Islet of Langerhans (tissue), 1 donor: ENCODE measurements at regions not wholly inside any gene's neighbourhood (a gene's known extent, or its start where the extent isn't known, plus 50 kb on each side); places are given as distances from the start of the nearest gene placed in this dataset.

Experiments used
- FAIRE-seq: peaks from one replicate; lab custom pipeline; 2011; peaks lifted over from hg19 to GRCh38; lab: Jason Lieb, UNC

DNA sequence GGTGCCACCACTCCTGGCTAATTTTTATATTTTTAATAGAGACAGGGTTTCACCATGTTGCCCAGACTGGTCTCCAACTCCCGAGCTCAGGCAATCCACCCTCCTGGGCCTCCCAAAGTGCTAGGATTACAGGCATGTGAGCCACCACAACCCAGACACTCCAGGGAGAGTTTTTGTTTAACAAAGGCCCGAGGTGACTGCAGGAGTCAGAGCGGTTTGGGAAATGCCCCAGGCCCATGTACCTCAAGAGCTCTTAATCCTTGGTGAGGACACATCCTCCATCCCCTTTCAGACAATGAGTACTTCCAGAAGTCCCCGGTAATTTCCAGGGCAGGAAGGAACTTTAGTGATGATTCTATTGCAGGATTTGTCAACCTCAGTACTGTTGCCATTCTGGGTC is 176.0 kb downstream of the ESRRB start:
- no peak for FAIRE-seq

- FAIRE-seq = no peak
Measured at GRCh38 chr14:76564471-76565422, 188.8 kb downstream of the ESRRB start.

DNA sequence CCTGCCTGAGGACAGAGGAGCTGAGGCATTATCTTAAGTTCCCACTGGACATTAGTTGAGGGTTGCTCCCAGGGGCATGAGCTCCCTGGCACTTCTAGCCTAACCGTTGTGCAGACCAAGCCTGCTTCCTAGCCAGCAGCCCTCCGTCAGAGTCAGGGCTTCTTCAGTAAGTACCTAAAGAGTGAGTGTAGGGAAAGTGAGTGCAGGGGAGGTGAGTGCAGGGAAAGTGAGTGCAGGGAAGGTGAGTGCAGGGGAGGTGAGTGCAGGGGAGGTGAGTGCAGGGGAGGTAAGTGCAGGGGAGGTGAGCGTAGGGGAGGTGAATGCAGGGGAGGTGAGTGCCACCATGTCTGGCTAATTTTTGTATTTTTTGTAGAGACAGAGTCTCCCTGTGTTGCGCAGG is 190.5 kb downstream of the ESRRB start:
- no peak for FAIRE-seq

GRCh38 chr14:76574416-76575095 is 186.7 kb upstream of the VASH1 start:
- no peak for FAIRE-seq

- FAIRE-seq = no peak
Measured at GRCh38 chr14:76575108-76575507, 186.2 kb upstream of the VASH1 start.

DNA sequence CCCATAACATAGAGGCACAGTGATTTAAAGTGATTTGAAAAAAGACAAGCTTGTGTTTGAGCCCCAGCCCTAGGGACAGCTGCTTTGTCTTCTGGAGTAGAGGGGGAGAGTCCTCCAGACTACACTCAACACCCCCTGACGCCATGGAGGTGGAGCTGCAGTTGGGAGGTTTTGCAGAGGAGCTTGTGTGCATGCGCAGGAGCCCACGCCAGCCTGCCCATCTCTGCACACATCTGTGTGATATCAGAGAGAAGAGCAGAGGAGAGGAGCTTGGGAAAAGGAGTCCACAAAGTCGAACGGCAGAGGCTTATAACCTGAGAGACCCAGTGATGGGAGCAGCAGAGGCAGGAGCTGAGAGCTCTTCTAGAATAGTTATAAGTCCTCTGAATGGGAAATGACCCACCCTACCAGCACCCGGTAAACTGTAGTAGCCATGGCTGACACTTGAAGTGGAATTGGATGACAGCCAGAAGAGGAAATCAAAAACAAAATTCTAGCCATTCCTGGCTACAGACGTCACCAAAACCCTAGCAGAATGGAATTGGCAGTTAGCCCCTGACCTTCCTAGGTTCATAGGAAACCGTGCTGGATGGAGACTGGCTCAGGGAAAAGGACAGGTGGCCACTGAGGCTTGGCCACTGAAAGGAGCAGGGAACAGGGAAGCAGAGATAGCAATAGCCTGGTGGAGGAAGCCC is 185.1 kb upstream of the VASH1 start:
- FAIRE-seq = no peak

GRCh38 chr14:76577090-76577489 is 184.2 kb upstream of the VASH1 start:
- no peak for FAIRE-seq

DNA sequence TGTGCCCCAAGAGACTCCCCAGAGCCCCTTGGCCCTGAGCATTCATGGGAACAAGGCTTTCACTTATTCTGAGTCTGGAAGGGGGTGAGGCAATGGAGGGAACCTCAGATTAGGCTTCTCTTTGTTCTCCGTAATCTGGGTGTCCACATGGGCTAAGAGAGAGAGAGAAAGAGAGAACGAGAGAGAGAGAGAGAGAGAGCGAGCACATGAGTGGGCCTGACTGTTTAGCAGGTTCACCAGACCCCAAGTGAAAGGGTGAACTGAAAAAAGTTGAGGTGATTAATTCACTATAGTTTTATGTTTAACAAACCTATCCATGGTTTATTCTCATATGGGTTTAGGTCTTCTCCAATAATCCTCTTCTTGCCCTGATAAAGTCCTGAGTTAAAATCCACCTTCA is 183.4 kb upstream of the VASH1 start:
- FAIRE-seq = no peak

DNA sequence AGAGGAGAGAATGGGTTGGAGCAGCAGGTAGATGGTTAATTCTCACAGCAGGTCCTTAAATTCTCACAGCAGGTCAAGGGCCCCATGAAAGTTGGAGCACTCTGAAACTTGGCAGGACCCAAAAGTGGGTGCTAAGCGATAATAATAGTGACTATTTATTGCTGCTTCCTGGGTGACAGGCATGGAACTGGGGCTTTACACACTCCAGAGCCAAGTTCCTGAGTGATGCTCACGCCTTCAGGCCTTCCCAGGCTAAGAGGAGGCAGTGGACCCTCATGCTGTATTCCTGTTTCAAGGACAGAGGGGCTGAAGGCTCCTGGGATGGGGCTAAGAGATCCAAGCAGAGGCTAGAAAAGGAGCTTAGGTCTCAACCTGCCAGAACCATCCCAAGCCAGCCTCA is 180.9 kb upstream of the VASH1 start:
- FAIRE-seq = no peak

GRCh38 chr14:76580967-76581366 is 180.3 kb upstream of the VASH1 start:
- no peak for FAIRE-seq

DNA sequence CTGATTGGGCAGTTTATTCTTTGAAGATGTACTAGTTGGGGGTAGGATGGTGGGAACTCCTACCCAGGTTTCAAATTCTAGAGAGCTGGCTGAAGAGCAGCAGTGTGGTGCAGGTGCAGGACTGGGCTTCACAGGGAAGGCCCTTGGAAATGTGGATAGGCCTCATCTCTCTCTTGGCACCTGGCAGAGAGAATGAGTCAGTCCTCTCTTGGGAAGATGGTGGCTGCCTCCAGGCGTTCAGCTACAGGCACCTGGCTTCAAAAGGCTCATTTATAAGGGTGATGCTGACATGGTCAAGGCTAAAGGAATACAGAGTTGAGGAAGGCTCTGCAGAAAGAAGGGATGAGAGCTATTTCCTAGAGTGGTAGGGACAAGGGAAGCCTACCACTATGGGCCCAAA is 179.7 kb upstream of the VASH1 start:
- no peak for FAIRE-seq

DNA sequence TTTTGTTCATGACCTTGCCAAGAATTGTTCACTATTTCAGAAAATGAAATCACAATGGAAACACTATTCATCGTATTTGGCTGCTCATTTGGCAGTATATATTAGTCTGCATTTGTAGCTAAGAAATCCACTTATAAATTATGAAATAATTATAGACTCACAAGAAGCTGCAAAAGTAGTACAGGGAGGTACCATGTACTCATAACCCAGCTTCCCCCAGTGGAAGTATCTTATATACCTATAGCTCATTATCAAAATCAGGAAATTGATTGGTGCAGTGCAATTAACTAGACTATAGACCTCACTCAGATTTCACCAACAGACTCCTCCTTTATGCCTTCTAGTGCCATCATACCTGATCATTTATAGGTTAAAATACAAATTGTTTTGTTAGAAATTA is 178.8 kb upstream of the VASH1 start:
- FAIRE-seq = no peak

GRCh38 chr14:76583174-76583573 is 178.1 kb upstream of the VASH1 start:
- FAIRE-seq = no peak

DNA sequence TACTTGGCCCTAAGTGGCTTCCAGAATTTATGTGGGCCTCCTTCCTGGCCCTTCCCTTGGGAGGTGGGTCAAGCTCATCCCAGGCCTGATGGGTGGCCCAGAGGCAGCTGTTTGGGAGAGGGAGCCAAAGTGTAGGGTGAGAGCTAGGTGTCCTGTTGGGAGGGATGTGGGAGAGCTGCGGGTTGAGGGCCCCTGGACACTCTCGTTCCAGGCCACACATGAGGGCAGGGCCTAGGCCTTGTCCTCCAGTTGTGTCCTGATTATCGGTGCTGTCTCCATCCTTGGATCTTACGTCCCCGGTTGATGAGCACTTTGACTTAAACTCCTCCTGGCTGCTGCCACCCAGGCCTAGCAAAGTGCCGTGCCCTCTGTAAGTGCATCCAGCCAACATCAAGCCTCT is 177.5 kb upstream of the VASH1 start:
- no peak for FAIRE-seq

- FAIRE-seq = no peak
Measured at GRCh38 chr14:76584271-76584702, 177.0 kb upstream of the VASH1 start.

- no peak for FAIRE-seq
Measured at GRCh38 chr14:76585616-76586015, 175.7 kb upstream of the VASH1 start.

DNA sequence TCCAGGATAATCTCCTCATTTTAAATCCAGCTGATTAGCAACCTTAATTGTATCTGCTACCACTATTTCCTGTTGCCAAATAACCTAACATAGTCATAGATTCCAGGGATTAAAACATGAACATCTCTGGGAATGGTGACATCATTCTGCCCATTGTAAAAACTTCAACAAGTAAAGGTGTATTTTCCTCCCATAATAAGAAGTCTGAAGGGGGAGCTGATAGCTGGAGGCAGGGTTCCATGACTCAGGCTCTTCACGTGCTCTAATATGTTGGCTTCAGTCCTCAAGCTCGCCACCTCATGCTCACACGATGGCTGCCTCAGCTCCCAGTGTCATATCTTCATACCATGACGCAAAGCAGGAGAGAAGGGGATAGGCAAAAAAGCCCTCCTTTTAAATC is 172.0 kb upstream of the VASH1 start:
- no peak for FAIRE-seq

- FAIRE-seq = no peak
Measured at GRCh38 chr14:76591266-76591665, 170.0 kb upstream of the VASH1 start.

GRCh38 chr14:76595266-76595665 is 166.0 kb upstream of the VASH1 start:
- no peak for FAIRE-seq

GRCh38 chr14:76597387-76597786 is 163.9 kb upstream of the VASH1 start:
- FAIRE-seq = no peak

GRCh38 chr14:76599141-76599540 is 162.1 kb upstream of the VASH1 start:
- FAIRE-seq = no peak

- FAIRE-seq = no peak
Measured at GRCh38 chr14:76599559-76600287, 161.5 kb upstream of the VASH1 start.
